Retina (tissue), 1 donor: ENCODE measurements at regions not wholly inside any gene's neighbourhood (a gene's known extent, or its start where the extent isn't known, plus 50 kb on each side); places are given as distances from the start of the nearest gene placed in this dataset.

Experiments used
- DNase-seq: peaks from one replicate; pipeline ENCODE4 v3.0.0-alpha.2; 2016

DNA sequence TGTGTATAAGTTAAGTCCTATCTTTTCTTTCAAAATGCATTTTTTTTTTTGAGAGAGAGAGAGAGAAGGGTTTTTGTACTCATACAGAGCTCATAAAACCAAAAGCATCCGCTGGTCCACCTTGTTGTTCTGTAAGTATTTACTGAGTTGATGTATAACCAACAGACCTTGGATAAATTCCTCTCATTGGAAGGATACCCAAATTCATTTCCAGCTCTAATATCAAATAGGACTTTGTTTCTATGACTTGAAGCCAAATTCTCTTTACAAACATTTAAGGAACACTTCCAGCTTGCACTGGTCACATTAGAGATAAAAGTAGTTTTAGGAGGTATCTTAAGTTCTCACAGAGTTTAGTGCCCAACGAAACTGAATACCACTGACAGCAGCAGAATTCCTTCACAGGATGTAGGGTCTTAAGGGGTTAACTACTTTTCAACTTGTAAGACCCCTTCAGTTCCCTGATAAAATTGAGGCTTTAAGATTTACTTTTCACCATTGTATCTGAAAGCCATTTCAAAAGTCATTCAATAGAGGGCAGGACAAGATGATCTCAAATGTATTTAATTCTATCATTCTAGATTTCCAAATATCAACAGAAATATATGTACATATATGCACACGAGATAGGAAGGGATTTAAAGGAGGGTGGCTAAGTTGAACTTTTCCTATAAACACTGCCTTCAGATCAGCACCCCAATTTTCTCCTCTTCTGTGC, 1398.5 kb upstream of the CELF4 start:
- DNase-seq, result no peak

DNA sequence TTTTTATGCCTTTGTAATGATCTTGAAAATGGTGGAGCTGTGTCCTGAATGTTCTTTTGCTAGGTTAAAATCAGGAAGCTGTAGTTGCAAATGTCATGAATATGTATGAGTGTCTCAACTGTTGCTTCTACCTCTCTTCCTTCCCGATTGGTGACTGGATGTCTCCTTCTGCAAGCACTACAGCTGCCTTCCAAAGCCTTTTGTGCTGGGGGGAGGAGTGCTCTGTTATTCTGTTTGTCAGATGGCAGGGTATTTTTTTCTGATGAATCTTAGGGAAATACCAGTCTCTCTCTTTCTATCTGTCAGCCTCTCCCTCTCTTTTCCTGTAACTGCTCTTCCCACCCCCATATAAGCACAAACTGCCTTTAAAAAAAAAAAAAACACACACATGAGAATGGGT, 1396.3 kb upstream of the CELF4 start:
- no peak for DNase-seq

GRCh38 chr18:38957736-38958135, 1392.1 kb upstream of the CELF4 start:
- no peak for DNase-seq

DNA sequence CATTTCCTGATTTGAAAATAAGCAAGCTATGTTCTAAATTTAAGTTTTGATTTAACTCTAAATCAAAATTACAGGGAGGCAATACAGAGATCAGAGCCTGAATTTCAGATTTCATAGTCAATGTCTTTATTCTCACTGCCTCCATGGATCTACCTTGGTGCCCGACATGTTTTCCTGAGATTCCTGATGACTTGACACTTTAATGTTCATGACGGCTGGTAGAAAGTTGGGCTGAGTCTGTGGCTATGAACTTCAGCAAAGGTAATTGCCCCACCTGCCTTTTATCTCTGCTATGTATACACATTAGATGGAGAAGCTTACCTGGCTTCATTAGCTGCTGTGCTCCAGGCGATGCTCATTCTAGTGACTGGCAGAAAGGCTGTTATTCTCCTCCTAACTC, 1390.5 kb upstream of the CELF4 start:
- DNase-seq, result no peak

GRCh38 chr18:38951633-38952032, 1386.0 kb upstream of the CELF4 start:
- no peak for DNase-seq

GRCh38 chr18:38948436-38948835, 1382.8 kb upstream of the CELF4 start:
- peak; percentile 2 for DNase-seq

GRCh38 chr18:38944446-38945024, 1378.9 kb upstream of the CELF4 start:
- DNase-seq, result no peak

DNA sequence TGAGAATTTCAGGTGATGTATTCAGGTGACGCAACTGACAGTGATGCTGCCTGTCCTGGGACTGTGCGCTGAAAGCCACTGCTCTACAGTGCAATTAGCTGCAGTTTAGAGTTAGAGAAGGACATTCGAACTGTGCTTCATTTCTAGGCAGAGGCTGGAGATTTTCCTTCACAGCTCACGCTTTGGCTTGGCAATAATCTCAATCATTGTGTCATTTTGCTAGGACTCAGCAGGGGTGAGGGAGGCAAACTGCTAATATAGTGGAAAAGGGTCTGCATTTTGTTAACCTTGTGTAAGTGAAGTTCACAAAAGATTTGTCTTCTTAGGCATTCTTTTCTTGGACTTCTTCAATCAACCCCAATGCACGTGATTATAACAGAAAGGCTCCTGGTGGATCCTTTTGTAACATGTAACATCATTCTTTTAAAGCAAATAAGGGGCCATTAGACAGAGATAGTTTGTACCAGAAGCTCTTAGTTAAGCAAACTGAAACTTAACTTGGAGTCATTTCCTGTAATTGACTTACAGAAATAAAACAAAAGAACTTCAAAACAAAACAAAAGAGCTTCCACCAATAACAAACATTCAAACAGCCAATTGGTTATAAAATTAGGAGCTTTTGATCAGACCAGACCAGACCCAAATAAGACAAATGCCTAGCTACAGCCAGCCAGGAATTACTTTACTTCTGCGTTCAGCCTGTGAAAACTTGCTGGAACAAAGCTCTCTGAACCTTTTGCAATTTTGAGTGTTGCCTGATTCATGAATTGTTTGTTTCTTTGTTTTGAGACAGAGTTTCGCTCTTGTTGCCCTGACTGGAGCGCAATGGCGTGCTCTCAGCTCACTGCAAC, 1376.3 kb upstream of the CELF4 start:
- peak; percentile 12 for DNase-seq

DNA sequence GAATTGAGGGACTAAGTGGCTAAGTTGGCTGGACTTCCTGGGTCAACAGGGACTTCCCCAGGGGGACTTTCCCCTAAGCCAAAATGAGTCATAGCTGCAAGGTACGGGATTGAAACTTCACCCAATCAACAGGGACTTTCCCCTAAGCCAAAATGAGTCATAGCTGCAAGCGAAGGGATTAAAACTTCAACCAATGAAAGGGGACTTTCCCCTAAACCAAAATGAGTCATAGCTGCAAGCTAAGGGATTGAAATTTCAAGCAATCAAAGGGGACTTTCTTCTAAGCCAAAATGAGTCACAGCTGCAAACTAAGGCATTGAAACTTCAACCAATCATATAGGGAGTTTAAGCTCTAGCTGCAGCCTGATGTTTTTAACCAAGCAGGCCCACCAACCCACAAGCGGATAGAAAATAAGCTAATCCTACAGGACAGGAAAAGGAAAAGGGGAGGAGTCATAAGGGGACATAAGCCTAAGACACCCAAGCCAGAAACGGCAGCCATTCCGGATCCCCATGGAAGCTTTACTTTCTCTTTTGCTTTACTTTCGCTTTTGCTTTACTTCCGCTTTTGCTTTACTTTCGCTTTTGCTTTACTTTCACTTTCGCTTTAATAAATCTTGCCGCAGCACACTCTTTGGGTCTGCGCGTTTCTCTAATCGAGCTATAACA, 1375.4 kb upstream of the CELF4 start:
- DNase-seq, result peak; percentile 3

- DNase-seq, result no peak
Measured at GRCh38 chr18:38940475-38940862, 1374.9 kb upstream of the CELF4 start.

GRCh38 chr18:38933910-38934510, 1368.4 kb upstream of the CELF4 start:
- DNase-seq, result no peak

DNA sequence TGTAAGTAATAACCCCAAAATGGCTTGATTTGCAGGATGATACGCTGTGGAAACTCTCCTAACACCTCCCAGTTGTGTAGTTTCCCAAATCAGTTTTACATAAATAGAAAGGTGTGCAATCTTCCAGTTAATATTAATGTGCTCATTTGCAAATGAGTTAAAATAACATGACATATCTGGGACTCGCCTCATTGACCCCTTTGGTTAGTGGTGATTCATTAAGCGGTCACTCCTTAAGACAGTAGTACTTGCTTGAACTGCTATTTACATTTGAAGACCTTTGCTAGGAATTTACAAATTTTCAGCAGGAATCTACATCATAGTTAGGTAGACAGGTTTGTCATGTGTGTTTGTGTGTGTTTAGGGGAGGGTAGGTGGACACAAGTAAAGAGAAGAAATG, 1367.7 kb upstream of the CELF4 start:
- DNase-seq, result no peak

DNA sequence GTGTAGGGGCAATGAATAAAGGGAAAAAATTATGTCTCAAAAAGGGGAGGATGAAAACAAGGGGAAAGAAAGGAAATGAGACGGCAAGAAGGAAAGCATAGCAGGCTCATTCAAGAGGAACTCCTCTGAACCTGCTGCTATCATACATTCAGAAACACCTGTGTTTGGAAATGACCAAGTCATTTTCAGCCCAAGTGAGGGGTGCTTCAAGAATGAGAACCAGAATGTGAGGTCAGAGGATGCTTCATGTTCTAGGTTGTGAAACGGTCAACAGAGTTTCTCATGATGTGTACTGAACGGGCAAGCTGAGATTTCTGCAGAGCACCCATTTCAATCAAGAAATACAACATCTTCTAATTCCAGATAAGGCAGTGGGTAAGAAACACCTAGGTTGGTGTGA, 1367.2 kb upstream of the CELF4 start:
- no peak for DNase-seq

- no peak for DNase-seq
Measured at GRCh38 chr18:38931754-38932050, 1366.1 kb upstream of the CELF4 start.

DNA sequence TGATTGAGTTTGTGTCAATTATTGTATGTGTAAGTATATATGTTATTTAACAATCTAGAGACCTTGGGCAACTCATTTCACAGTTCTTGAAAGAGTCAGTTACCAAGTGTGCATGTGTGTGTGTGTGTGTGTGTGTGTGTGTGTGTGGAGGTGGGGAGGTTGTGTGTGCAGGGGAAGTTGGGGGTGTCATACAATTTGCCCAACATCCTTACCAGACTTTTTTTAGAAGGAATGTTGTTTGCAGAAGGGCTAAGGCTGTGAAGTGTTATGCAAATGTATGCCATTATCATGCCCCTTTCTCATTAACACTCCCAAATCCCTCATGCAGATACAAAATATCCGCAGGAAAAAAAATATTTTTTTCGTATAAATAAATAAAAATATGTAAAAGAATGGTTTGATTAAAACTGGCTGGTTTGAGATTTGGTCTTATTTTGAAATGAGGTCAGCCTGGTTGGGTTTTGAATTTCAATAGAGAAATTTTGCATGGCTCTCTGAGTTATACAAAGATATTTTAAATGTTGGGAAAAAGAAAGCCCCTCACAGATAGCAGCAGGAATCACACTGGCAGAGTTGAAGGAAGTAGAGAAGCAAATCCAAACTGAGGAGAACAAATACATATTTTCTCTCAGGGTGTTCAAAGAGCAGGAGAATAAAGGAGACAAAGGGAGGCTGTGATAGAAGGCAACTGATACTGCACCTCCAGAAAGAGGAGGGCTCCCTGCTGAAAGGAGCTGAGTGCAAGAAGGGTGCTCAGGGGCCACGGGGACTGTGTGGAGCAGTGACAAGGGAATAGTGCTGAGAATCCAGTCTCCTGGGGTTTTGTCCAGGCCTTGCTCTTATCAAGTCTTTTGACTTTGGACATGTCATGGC, 1365.5 kb upstream of the CELF4 start:
- peak; percentile 9 for DNase-seq

- DNase-seq, result no peak
Measured at GRCh38 chr18:38923540-38923939, 1357.9 kb upstream of the CELF4 start.

- no peak for DNase-seq
Measured at GRCh38 chr18:38923126-38923525, 1357.5 kb upstream of the CELF4 start.

DNA sequence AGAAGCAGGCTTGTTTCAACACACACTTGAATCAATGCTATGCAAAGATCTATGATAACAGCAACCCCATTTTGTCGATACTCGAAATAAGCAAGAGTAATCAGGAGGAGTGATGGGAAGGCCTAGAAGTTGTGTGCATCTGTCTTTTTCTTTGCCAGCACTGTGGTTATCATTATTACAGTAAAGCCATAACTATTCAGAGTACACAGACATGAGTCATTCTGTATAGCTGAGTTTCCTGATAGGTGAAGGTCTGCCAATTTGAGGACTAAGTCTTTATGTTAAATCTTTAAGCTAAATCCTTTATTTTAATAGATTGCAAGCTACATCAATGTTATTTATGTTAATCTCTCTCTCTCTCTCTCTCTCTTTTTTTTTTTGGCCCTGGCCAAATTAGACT, 1344.4 kb upstream of the CELF4 start:
- no peak for DNase-seq

DNA sequence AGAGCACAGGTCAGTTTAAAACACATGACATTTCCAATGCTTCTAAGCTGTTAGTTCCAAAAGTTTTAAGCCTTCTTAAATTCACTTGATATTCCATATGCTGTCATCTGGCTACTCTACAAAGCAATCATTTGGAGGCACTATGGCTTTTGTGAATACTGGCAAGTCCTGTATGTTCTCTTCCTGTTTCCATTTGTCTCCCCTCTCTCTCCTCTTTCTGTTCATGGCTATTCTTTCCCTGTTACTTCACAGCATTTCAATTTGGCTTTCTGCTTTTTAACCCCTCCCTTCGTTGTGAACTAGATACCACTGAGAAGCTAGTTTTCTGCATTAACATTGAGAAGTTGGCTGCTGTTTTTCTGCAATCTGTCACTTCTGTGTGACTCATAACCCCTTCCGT, 1337.2 kb upstream of the CELF4 start:
- no peak for DNase-seq

- no peak for DNase-seq
Measured at GRCh38 chr18:38900445-38900844, 1334.8 kb upstream of the CELF4 start.

DNA sequence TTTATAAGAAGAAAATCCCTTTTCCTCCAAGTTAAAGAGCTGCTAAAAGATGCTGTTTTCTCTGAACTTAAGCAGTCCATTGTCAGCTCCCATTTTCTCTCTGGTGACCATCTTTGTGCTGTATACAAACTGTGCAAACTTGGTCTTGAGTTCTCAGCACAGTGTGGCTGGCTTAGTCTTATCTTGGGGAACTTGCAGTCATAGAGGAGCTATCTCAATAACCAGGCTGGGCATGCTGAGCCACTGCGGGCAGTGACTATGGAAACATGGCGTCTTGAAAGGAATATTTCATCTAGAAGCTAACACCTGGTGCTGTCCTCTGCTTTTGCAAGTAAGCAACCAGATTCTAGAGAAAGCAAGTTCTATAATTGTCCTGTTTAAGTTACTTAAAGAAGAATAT, 1334.4 kb upstream of the CELF4 start:
- no peak for DNase-seq

GRCh38 chr18:38899252-38899651, 1333.7 kb upstream of the CELF4 start:
- peak; percentile 13 for DNase-seq
